Stimulated activated CD4-positive, alpha-beta T cell treated with anti-CD3 and anti-CD28 coated beads, Interleukin-2, amount 100 ng/mL, for 48 hours (primary cell): ENCODE measurements at regions not wholly inside any gene's neighbourhood (a gene's known extent, or its start where the extent isn't known, plus 50 kb on each side); places are given as distances from the start of the nearest gene placed in this dataset.
"Not testable (repeated sequence)": the region's sequence is repeated elsewhere in the genome, so short reads cannot be mapped to it uniquely, and the experiment has no call there.

ENCODE experiments used
- DNase-seq, 2 donors: peaks; one replicate each; pipeline ENCODE4 v3.0.0-alpha.2; 2020

DNA sequence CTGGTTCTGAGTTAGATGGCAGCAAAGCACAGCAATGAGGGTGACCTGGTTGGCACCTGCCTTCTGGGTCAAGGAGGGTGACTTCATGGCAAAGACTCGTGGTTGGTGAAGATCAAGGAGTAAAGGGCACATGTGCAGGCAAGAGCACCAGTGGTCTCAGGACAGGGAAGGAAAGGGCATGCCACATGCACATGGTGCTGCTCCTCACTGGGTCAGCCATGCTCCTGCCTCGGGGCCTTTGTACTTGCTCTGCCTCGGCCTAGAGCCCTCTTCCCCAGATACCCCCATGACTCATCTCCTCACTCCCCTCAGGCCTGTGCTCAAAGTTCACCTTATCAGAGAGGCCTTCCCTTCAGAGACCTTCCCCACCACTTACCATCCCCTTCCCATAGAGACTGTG lies 106.7 kb upstream of the KDM7A start:
- DNase-seq: no peak

DNA sequence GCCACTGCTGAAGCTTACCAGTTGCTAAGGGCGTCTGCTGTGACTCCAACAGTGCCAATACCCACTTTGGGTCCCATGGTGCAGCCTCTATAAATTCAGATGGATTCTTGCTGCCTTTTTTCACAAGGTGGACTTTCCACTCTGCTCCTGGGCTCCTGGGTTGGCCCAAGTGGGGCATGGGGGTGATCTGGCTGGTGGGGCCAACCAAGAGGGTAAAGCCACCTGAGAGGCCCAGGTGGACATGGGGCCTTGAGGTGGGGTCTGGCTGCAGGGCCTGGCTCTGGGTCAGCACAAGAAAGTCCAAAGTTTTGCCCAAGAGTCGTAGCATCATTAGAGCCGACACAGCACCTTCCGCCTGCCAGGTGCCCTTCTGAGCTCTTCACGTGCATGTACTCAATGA lies 105.2 kb upstream of the KDM7A start:
- no peak for DNase-seq

DNA sequence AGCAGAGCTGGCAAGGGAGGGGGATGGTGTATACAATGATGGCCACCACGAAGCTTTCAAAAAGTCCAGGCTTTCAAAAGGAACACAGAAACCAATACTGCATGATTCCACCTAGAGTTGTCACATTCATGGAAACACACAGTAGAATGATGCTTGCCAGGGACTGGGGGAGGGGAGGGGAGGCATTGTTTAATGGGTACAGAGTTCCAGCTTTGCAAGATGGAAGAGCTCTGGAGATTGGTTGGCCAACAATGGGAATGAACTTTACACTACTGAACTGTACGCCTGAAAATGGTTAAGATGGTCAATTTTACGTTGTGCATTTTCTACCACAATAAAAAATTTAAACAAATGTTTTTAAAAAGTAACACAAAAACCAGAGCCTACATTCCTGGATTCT lies 104.5 kb upstream of the KDM7A start:
- no peak for DNase-seq

DNA sequence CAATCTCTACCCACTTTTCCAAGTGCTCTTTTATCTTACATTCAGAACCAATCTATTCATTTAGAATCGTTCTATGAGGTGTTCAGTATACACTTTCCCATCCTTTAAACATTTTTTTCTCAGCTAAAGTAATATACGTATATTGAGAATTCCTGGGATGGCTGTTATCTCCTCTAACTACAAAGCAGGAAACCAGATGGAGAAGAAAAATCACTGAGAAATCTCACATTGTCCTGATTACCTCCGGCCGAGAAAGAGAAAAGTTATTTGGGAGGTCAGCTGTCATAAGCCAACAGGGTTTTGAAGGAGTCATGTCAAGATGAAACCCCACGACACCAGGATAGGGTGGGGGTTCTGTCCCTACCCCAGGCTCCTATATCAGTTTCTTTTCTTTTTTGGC lies 99.2 kb upstream of the KDM7A start:
- no peak for DNase-seq

DNA sequence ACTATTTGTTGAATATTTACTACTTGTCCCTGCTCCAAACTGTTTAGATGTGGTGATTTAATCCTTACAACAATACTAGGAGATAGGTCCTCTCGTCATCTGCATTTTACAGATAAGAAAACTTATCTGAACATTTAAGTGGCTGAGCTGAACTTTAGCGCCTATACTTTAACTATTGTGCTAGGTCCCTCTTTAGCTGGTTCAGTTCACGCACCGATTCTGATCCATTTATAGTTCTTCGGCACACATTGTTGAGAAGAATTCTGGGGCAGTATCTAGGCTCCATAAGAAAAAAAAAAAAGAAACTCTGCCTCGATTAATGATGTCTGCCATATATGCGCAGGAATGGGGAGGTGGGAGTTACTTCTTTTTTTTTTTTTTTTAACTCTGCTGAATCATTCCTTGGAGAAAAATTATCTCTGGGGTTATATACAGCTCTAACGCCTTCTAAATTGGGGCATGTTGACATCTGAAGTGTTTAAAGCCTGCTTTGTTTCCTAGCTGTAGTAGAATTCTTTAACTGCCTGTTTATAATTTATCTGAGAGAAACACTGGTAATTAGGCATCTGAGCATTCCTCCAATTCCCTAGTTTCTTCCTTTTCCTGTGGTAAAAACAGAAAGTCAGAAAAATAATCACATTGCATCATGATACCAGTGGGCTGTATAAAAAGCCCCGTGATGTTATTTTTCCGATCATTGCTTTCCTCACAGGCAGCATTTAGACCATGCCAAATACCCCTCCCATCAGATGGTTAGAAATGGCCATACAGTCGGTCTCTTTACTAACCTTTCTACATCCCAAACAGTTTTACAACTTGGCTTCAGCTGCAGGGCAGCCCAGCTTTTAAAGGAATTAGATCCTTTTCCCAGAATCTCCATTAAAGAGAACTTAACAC lies 98.5 kb upstream of the KDM7A start:
- DNase-seq: no peak

DNA sequence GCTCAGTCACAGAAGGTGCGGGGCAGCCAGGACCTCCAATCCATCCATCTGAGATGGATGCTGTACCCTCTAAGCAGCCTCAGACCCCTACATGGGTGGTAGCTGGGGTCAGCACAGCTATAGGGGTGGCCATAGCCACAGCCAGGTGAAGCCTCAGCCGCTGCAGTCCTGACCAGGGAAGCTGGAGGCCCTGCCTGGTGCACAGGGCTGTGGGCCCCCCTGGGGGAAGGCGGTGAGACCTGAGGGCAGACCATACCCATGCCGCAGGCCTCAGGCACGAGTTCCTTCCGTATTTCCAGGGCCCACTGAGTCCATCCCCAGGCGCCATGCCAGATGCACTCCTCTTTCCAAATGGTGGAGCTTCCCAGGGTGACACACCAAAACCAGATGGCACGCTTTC lies 96.6 kb upstream of the KDM7A start:
- DNase-seq: no peak

DNA sequence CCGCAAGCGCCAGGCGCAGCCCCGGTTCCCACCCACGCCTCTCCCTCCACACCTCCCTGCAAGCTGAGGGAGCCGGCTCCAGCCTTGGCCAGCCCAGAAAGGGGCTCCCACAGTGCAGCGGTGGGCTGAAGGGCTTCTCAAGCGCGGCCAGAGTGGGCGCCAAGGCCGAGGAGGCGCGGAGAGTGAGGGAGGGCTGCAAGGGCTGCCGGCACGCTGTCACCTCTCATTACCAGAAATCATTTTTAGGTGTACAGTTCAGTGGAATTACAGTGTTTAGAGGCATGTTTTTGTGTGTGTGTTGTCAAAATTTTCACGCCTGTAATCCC lies 94.8 kb upstream of the KDM7A start:
- not testable (repeated sequence) for DNase-seq

DNA sequence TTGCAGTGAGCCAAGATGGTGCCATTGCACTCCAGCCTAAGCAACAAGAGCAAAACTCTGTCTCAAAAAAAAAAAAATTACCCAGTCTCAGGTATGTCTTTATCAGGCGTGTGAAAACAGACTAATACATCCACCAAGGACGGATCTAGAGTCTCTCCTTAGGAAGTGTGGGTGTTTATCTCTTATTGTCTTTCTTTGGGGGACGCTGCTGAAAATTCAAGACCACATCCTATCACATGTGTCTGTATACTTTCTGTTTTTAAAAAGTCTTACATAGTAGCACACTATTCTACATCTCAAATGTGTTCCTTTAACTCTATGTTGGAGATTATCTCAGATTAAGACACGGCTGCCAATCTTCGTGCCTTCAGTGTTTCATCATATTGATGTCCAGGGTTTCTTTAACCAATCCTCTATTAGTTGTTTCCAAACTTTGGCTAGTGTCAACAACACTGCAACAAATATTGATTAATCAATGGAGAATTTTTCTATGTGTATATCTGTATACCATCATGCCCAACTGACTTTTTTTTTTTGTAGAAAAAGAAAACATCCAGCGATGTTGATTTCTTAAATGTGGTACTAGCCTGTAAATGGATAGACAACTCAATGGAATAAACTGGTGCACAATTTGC lies 92.3 kb upstream of the KDM7A start:
- no peak for DNase-seq

DNA sequence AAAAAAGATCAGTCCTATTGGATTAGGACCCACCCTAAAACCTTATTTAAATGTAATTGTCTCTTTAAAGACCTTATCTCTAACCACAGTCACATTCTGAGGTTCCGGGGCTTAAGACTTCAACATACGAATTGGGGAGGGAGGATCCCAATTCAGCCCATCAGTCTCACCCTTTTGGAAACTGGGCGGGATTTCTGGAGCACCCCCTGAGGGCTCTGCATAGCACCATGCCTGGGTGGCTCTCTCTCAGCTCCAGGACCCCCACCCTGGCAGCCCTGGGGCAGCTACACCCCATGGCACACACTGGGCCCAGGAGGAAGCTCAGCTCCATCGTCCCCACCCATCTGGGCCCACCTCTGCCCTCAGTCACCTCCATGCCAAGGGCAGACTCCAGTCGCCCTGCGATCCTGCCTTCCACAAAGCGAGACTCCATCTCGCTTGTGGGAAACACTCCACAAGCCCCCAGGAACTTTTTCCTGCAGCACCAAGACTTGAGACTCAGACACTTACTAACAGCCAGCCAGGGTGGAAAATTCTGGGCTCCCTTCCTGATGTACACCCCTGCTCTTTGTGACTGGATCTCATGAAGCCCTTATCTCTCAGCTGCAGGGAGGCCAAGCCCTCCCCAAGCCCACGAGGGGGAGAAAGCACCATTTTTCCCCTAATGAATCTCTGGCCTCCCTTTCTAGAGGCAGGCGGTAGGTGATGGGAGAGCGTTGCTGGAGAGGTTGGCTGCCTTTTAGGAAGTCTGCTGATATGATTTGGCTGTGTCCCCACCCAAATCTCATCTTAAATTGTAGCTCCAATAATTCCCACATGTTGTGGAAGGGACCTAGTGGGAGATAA lies 90.8 kb upstream of the KDM7A start:
- DNase-seq: no peak

DNA sequence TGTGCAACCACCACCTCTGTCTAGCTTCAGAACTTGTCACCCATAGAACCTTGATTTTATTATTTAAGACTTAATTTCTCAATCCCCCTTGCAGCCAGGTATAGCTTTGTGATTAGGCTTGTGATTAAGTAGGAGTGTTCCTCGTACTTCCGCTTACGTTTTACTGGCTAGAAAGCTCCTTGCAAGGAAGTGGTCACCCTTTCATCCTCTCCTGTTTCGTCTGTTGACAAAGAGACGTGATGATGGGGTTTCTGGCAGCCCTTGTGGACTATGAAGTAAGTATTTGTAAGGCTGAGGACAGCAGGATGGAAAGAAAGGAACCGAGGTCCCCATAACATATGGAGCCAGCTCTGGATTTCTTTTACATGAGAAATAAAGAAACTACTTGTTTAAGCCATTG lies 86.5 kb upstream of the KDM7A start:
- DNase-seq: no peak

DNA sequence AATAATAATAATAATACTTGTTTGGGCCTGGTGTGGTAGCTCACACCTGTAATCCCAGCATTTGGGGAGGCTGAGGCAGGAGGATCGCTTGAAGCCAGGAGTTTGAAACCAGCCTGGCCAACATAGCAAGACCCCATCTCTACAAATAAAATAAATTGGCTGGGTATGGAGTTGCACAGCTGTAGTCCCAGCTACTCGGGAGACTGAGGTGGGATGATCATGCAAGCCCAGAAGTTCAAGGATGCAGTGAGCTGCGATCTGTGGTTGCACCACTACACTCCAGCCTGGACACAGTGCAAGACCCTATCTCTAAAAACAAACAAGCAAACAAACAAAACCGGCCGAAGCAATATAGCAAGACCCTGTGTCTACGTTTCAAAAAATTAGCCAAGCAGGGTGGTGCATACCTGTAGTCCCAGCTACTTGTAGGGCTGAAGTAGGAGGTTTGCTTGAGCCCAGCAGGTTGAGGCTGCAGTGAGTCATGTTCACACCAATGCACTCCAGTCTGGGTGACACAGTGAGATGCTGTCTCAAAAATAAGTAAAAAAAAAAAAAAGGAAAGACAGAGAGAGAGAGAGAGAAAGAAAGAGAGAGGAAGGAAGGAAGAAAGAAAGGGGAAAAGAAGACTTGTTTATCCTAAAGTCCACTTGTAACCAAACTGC lies 85.6 kb upstream of the KDM7A start:
- DNase-seq: no peak

DNA sequence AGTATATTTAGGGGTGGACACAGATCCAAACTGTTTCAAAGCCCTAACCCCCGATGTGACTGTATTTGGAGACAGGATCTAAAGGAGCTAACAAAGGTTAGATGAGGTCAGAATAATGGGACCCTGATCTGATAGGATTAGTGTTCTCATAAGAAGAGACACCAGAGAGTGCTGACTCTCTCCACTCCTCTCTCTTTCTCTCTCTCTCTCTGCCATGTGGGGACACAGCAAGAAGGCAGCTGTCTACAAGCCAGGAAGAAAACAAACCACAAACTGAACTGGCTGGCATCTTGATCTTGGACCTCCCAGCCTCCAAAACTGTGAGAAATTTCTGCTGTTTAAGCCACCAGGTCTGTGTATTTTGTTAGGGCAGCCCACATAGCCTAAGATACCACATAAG lies 84.7 kb upstream of the KDM7A start:
- DNase-seq: no peak

DNA sequence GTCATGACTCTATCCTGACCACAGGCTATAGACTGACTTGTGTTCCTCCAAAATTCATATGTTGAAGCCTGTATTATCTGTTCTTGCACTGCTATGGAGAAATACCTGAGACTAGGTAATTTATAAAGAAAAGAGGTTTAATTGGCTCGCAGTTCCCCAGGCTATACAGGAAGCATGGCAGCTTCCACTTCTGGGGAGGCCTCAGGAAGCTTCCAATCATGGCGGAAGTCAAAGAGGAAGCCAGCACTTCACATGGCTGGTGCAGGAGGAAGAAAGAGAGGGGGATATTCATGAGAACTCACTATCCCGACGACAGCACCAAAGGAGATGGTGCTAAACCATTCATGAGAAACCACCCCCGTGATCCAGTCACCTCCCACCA lies 84.3 kb upstream of the KDM7A start:
- DNase-seq: no peak

DNA sequence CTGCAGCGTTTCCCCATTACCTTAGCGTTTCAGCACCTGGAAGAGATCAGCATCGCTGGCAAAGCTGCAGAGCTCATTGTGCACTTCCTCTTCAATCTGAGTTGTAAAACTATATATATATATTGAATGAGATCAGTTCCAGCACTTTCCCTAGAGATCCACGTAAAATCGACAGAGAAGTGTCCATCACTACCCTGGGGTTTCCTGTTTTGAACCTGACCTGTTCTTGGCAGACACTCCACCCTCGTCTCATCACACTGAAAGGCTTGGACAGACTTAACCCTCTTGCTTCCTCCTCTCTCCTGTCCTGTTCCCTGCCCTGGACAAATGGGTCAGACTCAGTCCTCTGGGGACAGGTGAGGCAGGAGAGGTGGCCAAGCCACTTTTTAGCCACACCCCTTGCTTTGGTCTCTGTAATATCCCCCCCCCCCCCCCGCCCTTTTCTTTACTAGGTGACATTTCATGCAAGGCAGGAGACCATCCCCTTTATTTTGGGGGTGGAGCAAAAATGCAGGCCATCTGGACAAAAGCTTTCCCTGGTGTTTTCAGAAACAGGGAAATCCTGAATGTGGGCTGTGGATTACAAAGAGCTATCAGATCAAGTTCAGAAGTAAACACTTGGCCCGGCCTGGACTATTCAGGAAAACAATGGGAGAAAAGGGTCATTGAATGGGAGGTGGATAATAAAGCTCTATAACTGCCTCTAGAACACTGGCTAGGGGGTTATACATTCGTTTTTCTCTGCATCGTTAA lies 83.7 kb upstream of the KDM7A start:
- DNase-seq: no peak

DNA sequence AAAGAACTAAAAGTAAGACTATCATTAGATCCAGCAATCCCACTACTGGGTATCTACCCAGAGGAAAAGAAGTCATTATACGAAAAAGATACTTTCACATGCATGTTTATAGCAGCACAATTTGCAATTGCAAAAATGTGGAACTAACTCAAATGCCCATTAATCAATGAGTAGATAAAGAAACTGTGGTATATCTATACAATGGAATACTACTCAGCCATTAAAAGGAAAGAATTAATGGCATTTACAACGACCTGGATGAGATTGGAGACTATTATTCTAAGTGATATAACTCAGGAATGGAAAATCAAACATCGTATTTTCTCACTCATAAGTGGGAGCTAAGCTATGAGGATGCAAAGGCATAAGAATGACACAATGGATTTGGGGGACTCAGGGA lies 80.5 kb upstream of the KDM7A start:
- not testable (repeated sequence) for DNase-seq

DNA sequence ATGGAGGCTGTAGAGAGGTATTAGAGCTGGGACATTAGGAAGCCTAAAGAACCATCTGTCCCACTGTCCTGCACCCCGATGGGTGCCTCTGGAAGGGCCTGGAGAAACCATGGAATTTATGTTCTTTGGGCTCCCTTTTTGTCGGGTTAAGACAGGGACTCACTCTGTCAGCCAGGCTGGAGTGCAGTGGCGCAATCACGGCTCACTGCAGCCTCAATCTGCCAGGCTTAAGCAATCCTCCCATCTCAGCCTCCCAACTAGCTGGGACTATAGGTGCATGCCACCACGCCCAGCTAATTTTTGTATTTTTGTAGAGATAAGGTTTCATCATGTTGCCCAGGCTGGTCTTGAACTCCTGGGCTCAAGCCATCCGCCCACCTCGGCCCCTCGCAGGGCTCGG lies 78.2 kb upstream of the KDM7A start:
- DNase-seq: not testable (repeated sequence)

DNA sequence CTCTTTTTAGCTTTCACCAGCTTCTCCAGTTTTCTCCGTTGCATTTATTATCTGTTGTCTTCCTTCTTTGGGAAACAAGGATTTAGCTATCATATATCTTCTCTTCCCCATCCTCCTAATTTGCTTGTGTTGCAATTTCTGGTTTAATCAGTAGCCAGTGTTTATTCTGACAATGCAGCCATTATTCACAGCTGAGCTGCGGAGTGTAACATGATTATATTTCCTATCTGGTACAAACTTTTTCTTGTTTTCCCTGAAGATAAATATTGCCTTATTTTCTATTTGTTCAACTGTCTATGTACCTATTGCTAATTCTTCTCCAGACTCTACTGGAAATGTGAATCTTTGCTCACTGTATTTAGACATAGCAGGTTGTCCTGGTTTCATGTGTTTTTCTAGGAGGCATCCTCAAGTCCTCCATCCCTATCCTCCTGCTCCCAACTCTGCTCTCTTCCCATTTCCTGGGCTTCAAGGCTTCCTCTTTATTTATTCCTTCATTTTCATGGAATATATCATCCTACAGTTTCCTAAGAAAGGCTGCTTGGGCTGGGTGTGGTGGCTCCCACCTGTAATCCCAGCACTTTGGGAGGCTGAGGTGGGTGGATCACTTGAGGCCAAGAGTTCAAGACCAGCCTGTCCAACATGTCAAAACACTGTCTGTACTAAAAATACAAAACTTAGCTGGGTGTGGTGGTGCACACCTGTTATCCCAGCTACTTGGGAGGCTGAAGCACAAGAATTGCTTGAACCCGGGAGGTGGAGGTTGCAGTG lies 72.4 kb upstream of the KDM7A start:
- no peak for DNase-seq

DNA sequence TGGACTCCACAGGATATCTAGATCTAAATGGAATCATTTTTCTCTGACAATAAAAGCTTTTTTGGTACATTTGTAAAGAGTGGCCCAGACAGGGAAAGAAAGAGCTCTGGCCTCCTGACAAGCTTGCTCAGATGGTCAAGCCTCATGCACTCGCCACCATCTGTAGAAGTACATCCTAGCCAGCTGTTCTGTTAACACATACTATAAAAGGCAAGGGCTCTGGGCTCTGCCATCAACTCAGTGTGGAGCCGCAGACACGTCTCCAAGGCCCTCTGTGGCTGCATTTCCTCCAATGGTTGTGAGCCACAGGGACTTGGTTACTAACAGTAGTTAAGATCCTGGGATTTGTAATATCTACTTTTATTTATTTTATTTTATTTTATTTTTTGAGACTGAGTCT lies 70.8 kb upstream of the KDM7A start:
- DNase-seq: no peak

DNA sequence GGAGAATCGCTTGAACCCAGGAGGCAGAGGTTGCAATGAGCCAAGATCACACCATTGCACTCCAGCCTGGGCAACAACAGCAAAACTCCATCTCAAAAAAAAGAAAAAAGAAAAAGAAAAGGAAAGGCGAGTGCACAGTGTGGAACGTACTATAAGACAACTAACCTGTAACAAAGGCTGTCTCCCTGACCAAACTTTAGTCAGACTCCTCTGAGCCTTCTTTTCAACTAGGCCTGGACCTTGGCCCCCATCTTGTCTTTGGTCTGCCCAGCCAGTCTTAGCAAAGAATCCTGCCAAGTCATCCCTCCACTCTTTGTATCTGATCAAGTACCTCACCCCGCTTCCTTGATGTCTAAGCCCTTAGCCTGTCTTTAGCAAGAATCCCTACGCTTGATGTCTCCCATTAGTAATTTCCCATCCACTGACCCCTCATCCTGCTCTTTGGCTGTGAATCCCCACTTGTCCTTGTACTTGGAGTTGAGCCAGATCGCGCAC lies 68.9 kb upstream of the KDM7A start:
- DNase-seq: no peak

DNA sequence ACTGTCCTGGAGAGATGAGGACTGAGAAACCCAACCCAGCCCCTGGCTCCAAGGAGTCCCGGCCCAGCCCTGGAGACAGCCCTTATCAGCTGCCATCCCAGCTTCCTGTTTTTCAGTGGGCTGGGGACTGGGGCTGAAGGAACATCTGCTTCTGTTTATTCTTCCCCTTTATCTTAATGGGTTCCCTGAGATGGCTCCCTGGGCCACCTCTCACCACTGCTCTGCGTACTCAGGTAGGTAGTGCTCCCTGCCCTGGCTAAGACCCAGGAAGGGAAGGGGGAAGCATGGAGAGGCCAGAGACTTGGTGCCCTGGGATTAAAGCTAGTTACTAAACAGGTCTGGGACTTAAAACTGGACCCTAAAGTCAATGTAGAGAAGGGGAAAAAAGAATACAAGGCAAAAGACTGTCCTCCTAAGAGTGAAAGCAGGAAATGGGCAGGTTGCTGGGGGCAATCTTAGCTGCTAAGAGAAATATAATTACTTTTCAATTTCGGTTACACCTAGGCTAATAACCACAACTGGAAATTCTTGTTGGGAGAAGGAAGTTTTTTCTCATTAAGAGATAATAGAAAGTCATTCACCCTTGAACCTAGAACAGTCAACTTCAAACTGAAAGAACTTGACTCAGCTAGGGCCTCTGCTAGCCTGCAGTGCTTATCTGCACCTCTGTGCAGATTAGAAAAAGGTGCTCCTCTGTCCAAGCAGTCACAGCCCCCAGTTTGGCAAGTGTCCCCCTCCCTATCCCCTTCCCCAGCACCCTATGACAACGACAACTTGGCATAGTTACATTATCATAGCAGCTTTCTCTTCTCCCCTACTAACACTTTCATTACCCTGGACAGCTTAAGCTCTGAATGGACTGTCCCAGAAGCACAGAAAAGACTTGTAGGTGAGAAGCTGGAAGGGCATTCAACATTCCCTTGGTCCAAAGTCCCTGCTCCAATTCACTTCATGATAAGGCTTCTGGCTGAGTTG lies 65.6 kb upstream of the KDM7A start:
- DNase-seq: no peak

DNA sequence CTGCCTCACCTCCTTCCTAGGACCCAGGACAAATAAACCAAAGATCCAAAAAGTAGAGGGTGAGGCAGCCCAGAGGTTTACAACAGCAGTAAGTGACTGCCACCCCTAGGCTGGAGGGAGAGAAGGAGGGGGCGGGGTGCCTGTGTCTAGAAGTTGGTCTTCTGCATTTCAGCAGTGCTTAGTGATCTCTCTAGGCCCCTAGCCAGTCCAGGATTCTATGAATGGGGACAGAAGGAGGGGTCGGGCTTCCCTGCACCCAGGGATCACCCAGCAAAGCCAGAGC lies 62.8 kb upstream of the KDM7A start:
- no peak for DNase-seq
